ENCODE measurements at regions not wholly inside any gene's neighbourhood (a gene's known extent, or its start where the extent isn't known, plus 50 kb on each side); places are given as distances from the start of the nearest gene placed in this dataset.

DNA sequence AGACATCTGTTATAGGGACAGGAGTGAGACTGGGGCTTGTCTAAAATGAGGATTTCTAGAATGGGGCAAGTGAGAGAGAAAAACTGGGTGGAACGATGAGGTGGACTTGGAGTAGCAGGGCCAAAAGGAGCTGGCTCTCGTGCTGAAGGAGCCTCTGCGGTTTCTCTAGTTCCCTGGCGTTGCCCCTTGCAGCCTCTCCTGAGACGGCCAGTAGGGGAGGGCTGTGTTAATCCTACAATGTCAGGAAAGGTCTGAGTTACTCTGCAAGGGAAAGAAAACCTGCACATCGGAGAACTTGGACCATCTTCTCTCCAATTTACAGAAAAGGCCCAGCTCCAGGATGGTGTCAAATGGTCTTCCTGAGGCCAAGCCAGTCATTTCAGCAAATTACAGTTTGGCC, 963.8 kb upstream of the FLRT2 start:
- no peak for TF ChIP-seq EP300 (IDR thresholded peaks at IDR 0.05)
- TF ChIP-seq, protein P1, sequence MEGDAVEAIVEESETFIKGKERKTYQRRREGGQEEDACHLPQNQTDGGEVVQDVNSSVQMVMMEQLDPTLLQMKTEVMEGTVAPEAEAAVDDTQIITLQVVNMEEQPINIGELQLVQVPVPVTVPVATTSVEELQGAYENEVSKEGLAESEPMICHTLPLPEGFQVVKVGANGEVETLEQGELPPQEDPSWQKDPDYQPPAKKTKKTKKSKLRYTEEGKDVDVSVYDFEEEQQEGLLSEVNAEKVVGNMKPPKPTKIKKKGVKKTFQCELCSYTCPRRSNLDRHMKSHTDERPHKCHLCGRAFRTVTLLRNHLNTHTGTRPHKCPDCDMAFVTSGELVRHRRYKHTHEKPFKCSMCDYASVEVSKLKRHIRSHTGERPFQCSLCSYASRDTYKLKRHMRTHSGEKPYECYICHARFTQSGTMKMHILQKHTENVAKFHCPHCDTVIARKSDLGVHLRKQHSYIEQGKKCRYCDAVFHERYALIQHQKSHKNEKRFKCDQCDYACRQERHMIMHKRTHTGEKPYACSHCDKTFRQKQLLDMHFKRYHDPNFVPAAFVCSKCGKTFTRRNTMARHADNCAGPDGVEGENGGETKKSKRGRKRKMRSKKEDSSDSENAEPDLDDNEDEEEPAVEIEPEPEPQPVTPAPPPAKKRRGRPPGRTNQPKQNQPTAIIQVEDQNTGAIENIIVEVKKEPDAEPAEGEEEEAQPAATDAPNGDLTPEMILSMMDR (IDR thresholded peaks at IDR 0.05), result no peak

Data from ovary (tissue), 3 donors.